HepG2 (cell line): ENCODE measurements at regions not wholly inside any gene's neighbourhood (a gene's known extent, or its start where the extent isn't known, plus 50 kb on each side); places are given as distances from the start of the nearest gene placed in this dataset.

Experiments
- ATAC-seq: fragments of 200-7000 bp; cut with Tn5 transposase; 3 replicates; pipeline ENCODE4 v1.9.1; 2020; ENCODE audit warnings: mild to moderate bottlenecking, moderate library complexity
- BruUV-seq: library from RNA; stranded (reverse); fragments of 400-500 nt; replicated peaks from 2 replicates; lab custom pipeline; 2021; lab: Mats Ljungman, UMichigan
- CTCF ChIA-PET: fragments of 300-600 bp; formaldehyde crosslinking; extraction: SDS; loops from one replicate; lab custom pipeline; 2021; ENCODE audit warnings: low total read pairs, inconsistent platforms, low intra/inter-chr PET ratio; lab: Yijun Ruan, JAX
- POLR2A ChIA-PET: fragments of 350-600 bp; sonication (Branson Sonifier 250); formaldehyde crosslinking; loops from one replicate; lab custom pipeline; 2020; ENCODE audit warnings: antibody characterized with exemption, inconsistent platforms; lab: Yijun Ruan, JAX
- DNase-seq: peaks from one replicate; pipeline ENCODE4 v3.0.0-alpha.2; 2015; ENCODE audit warnings: low spot score
- FAIRE-seq: peaks from 3 replicates; lab custom pipeline; 2011; peaks lifted over from hg19 to GRCh38; lab: Jason Lieb, UNC
- H2AFZ ChIP-seq: one replicate; pipeline ENCODE4 v1.6.1; 2011; ENCODE audit warnings: low read length, inconsistent platforms
- H3K27ac ChIP-seq: fragments of 300-600 bp; 3 replicates; pipeline ENCODE4 v1.8.0; 2011; ENCODE audit warnings: mixed run types, mild to moderate bottlenecking, mixed read lengths, low read length, inconsistent platforms; ENCODE audit not compliant: insufficient read depth; ENCODE audit errors: extremely low read length
- H3K27me3 ChIP-seq, 2 experiments: fragments of 200-600 bp in 1 of 2; 2 replicates in 1 of 2; 3 replicates in 1 of 2; pipeline versions ENCODE4 v1.6.0 to v1.8.0; 2011; ENCODE audit warnings: low read length in 2 of 2, mild to moderate bottlenecking in 2 of 2, moderate library complexity in 2 of 2, inconsistent platforms in 1 of 2; ENCODE audit not compliant: insufficient read depth in 2 of 2, control insufficient read depth in 1 of 2
- H3K36me3 ChIP-seq, 2 experiments: fragments of 200-600 bp in 1 of 2; replicated peaks in 1 of 2; 2 replicates in 1 of 2; 3 replicates in 1 of 2; pipeline versions ENCODE4 v1.5.1 to v1.8.0; 2011; ENCODE audit warnings: low read length in 2 of 2, inconsistent platforms in 1 of 2; ENCODE audit not compliant: insufficient read depth in 2 of 2, control insufficient read depth in 1 of 2
- H3K4me1 ChIP-seq: 2 replicates; pipeline ENCODE4 v1.5.1; 2012; ENCODE audit warnings: low read length, inconsistent platforms; ENCODE audit not compliant: insufficient read depth
- H3K4me2 ChIP-seq: 2 replicates; pipeline ENCODE4 v1.6.0; 2011; ENCODE audit warnings: low read depth, low read length, inconsistent platforms
- H3K4me3 ChIP-seq, 3 experiments: fragments of 200-600 bp in 1 of 3; sonication (generic), shearing (Covaris generic) in 1 of 3; replicated peaks in 1 of 3; 2 replicates each; pipeline ENCODE4 v1.5.1; 2011 to 2016; ENCODE audit warnings: low read length in 3 of 3, inconsistent platforms in 2 of 3, low read depth in 2 of 3, mild to moderate bottlenecking in 2 of 3, control low read depth in 1 of 3, mixed read lengths in 1 of 3; ENCODE audit not compliant: insufficient read depth in 1 of 3
- H3K79me2 ChIP-seq: one replicate; pipeline ENCODE4 v1.6.1; 2011; ENCODE audit warnings: low read length, inconsistent platforms; ENCODE audit not compliant: insufficient read depth
- H3K9ac ChIP-seq: 2 replicates; pipeline ENCODE4 v1.6.0; 2011; ENCODE audit warnings: mild to moderate bottlenecking, low read depth, low read length, inconsistent platforms; ENCODE audit not compliant: insufficient read depth
- H3K9me3 ChIP-seq: 2 replicates; pipeline ENCODE4 v1.5.1; 2012; ENCODE audit warnings: mild to moderate bottlenecking, low read length
- H4K20me1 ChIP-seq: 2 replicates; pipeline ENCODE4 v1.6.0; 2011; ENCODE audit warnings: inconsistent platforms, mild to moderate bottlenecking, low read length, moderate library complexity; ENCODE audit not compliant: insufficient read depth
- ASH2L ChIP-seq: fragments of 300-600, 200-600 bp; sonication (generic); IDR thresholded peaks from 2 replicates; pipeline ENCODE4 v1.7.0; 2017; ENCODE audit warnings: low read depth, mild to moderate bottlenecking, moderate library complexity, mixed read lengths, low read length; ENCODE audit not compliant: insufficient read length
- CBX5 ChIP-seq: sonication (generic); formaldehyde crosslinking; IDR thresholded peaks from 2 replicates; pipeline ENCODE4 v1.4.0; 2020; ENCODE audit warnings: missing genetic modification reagents, borderline replicate concordance
- HOXA5 ChIP-seq: sonication (generic); formaldehyde crosslinking; IDR thresholded peaks from 2 replicates; pipeline ENCODE4 v1.4.0; 2020; ENCODE audit warnings: missing genetic modification reagents
- ISL2 ChIP-seq: sonication (generic); formaldehyde crosslinking; IDR thresholded peaks from 2 replicates; pipeline ENCODE4 v1.5.0; 2020; ENCODE audit warnings: missing genetic modification reagents
- NCOA2 ChIP-seq: sonication (generic); formaldehyde crosslinking; IDR thresholded peaks from 2 replicates; pipeline ENCODE4 v1.8.0; 2022; ENCODE audit warnings: inconsistent platforms
- NR2F1 ChIP-seq, 2 experiments: fragments of 450-650 bp in 1 of 2; formaldehyde crosslinking in 1 of 2; IDR thresholded peaks; 2 replicates each; pipeline versions ENCODE4 v1.5.0 to v1.6.1; 2016 to 2020; ENCODE audit warnings: mild to moderate bottlenecking in 1 of 2, missing compliant biosample characterization in 1 of 2, missing genetic modification reagents in 1 of 2, moderate library complexity in 1 of 2
- PAXIP1 ChIP-seq: sonication (generic); formaldehyde crosslinking; conservative IDR thresholded peaks from 2 replicates; pipeline ENCODE4 v1.4.0; 2020; ENCODE audit warnings: mild to moderate bottlenecking, missing genetic modification reagents, moderate library complexity
- SYNCRIP ChIP-seq: fragments of 200-400 bp; formaldehyde crosslinking; IDR thresholded peaks from 2 replicates; pipeline ENCODE4 v1.6.1; 2018; ENCODE audit warnings: mild to moderate bottlenecking, low read depth, low read length; ENCODE audit not compliant: insufficient read depth
- TOE1 ChIP-seq: sonication (generic); formaldehyde crosslinking; IDR thresholded peaks from 2 replicates; pipeline ENCODE4 v1.4.0; 2020; ENCODE audit warnings: mild to moderate bottlenecking, missing genetic modification reagents
- TRIM22 ChIP-seq: fragments of 450-650 bp; IDR thresholded peaks from 2 replicates; pipeline ENCODE4 v1.6.1; 2017
- YY1 ChIP-seq: IDR thresholded peaks from 2 replicates; pipeline ENCODE4 v1.6.1; 2011; ENCODE audit warnings: low read length, low read depth, moderate library complexity, mild to moderate bottlenecking; ENCODE audit not compliant: insufficient read depth, insufficient replicate concordance
- ZNF235 ChIP-seq: sonication (generic); formaldehyde crosslinking; IDR thresholded peaks from 2 replicates; pipeline ENCODE4 v1.8.1; 2023; ENCODE audit warnings: mild to moderate bottlenecking, missing genetic modification reagents, borderline replicate concordance
- ZNF496 ChIP-seq: sonication (generic); formaldehyde crosslinking; IDR thresholded peaks from 2 replicates; pipeline ENCODE4 v1.8.1; 2023; ENCODE audit warnings: mild to moderate bottlenecking, moderate library complexity, missing genetic modification reagents; ENCODE audit not compliant: insufficient replicate concordance
- ZNF619 ChIP-seq: sonication (generic); formaldehyde crosslinking; IDR thresholded peaks from 2 replicates; pipeline ENCODE4 v1.4.0; 2020; ENCODE audit warnings: mild to moderate bottlenecking, missing genetic modification reagents
- ZNF724P ChIP-seq: sonication (generic); formaldehyde crosslinking; IDR thresholded peaks from 2 replicates; pipeline ENCODE4 v1.8.0; 2022; ENCODE audit warnings: missing genetic modification reagents, borderline replicate concordance
- WGBS: methylation state at CpG from one replicate; pipeline ENCODE4 v1.1.6; 2017; ENCODE audit warnings: low lambda C conversion rate; 5-methylcytosine and 5-hydroxymethylcytosine counted together
- in situ Hi-C: cut with HindIII; loops from 2 replicates; pipeline ENCODE4 v1.10.0; 2017; ENCODE audit warnings: low pct_unique_long_range_greater_than_20kb; ENCODE audit not compliant: extremely low pct_ligation_motif_present
- intact Hi-C: fragments of 100-400 bp; cut with micrococcal nuclease; formaldehyde crosslinking; loops from one replicate; pipeline ENCODE4 v1.10.0; 2022; ENCODE audit not compliant: unreplicated experiment

GRCh38 chr4:26044983-26045382 is 131.0 kb downstream of the SMIM20 start:
- H3K27ac ChIP-seq = no peak overlapping the region
- TF ChIP-seq TOE1 (CRISPR knock-in tag) (no peak), CBX5 (CRISPR knock-in tag) (no peak)
- FAIRE-seq (no peak), ATAC-seq (no peak), DNase-seq (no peak)
- in situ Hi-C loops = loop anchor here (25.0 kb wide), 1 partner anchor 367 kb away; no protein-coding TSS in a partner anchor
- H3K9ac ChIP-seq = no peak overlapping the region
- no peaks in the 10 kb centered on the region for H3K9me3 ChIP-seq
- peaks cover 1 to 12% of the 10 kb centered on the region in 2 experiments; a peak in 2 of 5 replicates for H3K27me3 ChIP-seq
- intact Hi-C loops = no loop called here
- ChIA-PET CTCF (no interaction called here), POLR2A (no interaction called here)
- H3K4me1 ChIP-seq = no peaks in the 10 kb centered on the region
- no peaks in the 10 kb centered on the region for H3K36me3 ChIP-seq
- no peak overlapping the region for H3K4me2 ChIP-seq
- H4K20me1 ChIP-seq = no peaks in the 10 kb centered on the region
- no TSS peak for BruUV-seq
- H3K4me3 ChIP-seq = no peak overlapping the region
- no peak overlapping the region for H2AFZ ChIP-seq
- no peaks in the 10 kb centered on the region for H3K79me2 ChIP-seq
- WGBS = 62% methylated on average over 4 of the region's 4 CpGs

- intact Hi-C loops (no loop called here), in situ Hi-C loops (loop anchor here (25.0 kb wide), 1 partner anchor 365 kb away; no protein-coding TSS in a partner anchor)
- no peak overlapping the region for H3K4me3 ChIP-seq
- no peak overlapping the region for H3K27ac ChIP-seq
- H3K4me2 ChIP-seq = no peak overlapping the region
- no peaks in the 10 kb centered on the region for H3K36me3 ChIP-seq
- H2AFZ ChIP-seq = no peak overlapping the region
- H3K27me3 ChIP-seq = peaks cover 1 to 9% of the 10 kb centered on the region in 2 experiments; a peak in 1 of 5 replicates
- DNase-seq (no peak), ATAC-seq (no peak), FAIRE-seq (no peak)
- CTCF ChIA-PET = no interaction called here
- POLR2A ChIA-PET = no interaction called here
- 0 out of 2 replicates have a peak, but pooled peaks cover 6% of the 10 kb centered on the region for H3K4me1 ChIP-seq
- H3K9me3 ChIP-seq = no peaks in the 10 kb centered on the region
- H3K79me2 ChIP-seq = no peaks in the 10 kb centered on the region
- BruUV-seq = no TSS peak
- H4K20me1 ChIP-seq = no peaks in the 10 kb centered on the region
- 31% methylated on average over 5 of the region's 5 CpGs for WGBS
- H3K9ac ChIP-seq = no peak overlapping the region
- TF ChIP-seq ZNF496 (CRISPR knock-in tag) (no peak), YY1 (no peak), ZNF619 (CRISPR knock-in tag) (no peak), ASH2L (no peak), NR2F1 (CRISPR knock-in tag; IDR thresholded peaks at IDR 0.05) (no peak), PAXIP1 (CRISPR knock-in tag) (no peak), SYNCRIP (no peak), ZNF235 (CRISPR knock-in tag) (no peak), ISL2 (CRISPR knock-in tag) (no peak), ZNF724P (CRISPR knock-in tag) (no peak), TRIM22 (no peak), NCOA2 (CRISPR knock-in tag) (no peak), HOXA5 (CRISPR knock-in tag) (no peak)
Observed at GRCh38 chr4:26047795-26048194, 133.8 kb downstream of the SMIM20 start.
